Activated CD4-positive, alpha-beta T cell treated with anti-CD3 and anti-CD28 coated beads for 24 hours (primary cell): ENCODE measurements at regions not wholly inside any gene's neighbourhood (a gene's known extent, or its start where the extent isn't known, plus 50 kb on each side); places are given as distances from the start of the nearest gene placed in this dataset.

ENCODE experiments used
- DNase-seq, 2 donors: peaks; one replicate each; pipeline ENCODE4 v3.0.0-alpha.2; 2020; ENCODE audit warnings: low read depth in 2 of 2

- no peak for DNase-seq
Measured at GRCh38 chr16:62665269-62665668, 629.0 kb upstream of the CDH8 start.

- no peak for DNase-seq
Measured at GRCh38 chr16:62664566-62664965, 628.3 kb upstream of the CDH8 start.

GRCh38 chr16:62661435-62661834 lies 625.2 kb upstream of the CDH8 start:
- no peak for DNase-seq

GRCh38 chr16:62657116-62657515 lies 620.9 kb upstream of the CDH8 start:
- no peak for DNase-seq

GRCh38 chr16:62652441-62653120 lies 616.3 kb upstream of the CDH8 start:
- no peak for DNase-seq

- DNase-seq, result no peak
Measured at GRCh38 chr16:62648256-62648655, 612.0 kb upstream of the CDH8 start.

- DNase-seq, result no peak
Measured at GRCh38 chr16:62644030-62644812, 608.0 kb upstream of the CDH8 start.

GRCh38 chr16:62642677-62643076 lies 606.4 kb upstream of the CDH8 start:
- no peak for DNase-seq

GRCh38 chr16:62639890-62640289 lies 603.7 kb upstream of the CDH8 start:
- no peak for DNase-seq

GRCh38 chr16:62638964-62639870 lies 603.0 kb upstream of the CDH8 start:
- DNase-seq, result no peak

GRCh38 chr16:62638324-62638911 lies 602.2 kb upstream of the CDH8 start:
- DNase-seq, result no peak

GRCh38 chr16:62625326-62625725 lies 589.1 kb upstream of the CDH8 start:
- no peak for DNase-seq

- no peak for DNase-seq
Measured at GRCh38 chr16:62620275-62620674, 584.0 kb upstream of the CDH8 start.

GRCh38 chr16:62615526-62615925 lies 579.3 kb upstream of the CDH8 start:
- DNase-seq, result no peak

- no peak for DNase-seq
Measured at GRCh38 chr16:62610291-62610690, 574.1 kb upstream of the CDH8 start.

- DNase-seq, result no peak
Measured at GRCh38 chr16:62602790-62603189, 566.6 kb upstream of the CDH8 start.

GRCh38 chr16:62597875-62598274 lies 561.6 kb upstream of the CDH8 start:
- no peak for DNase-seq

- no peak for DNase-seq
Measured at GRCh38 chr16:62596584-62596983, 560.3 kb upstream of the CDH8 start.

- no peak for DNase-seq
Measured at GRCh38 chr16:62596125-62596524, 559.9 kb upstream of the CDH8 start.

GRCh38 chr16:62586128-62586862 lies 550.1 kb upstream of the CDH8 start:
- DNase-seq, result no peak

GRCh38 chr16:62585041-62585545 lies 548.9 kb upstream of the CDH8 start:
- no peak for DNase-seq
